Globus pallidus (tissue), 1 donor: ENCODE measurements at regions not wholly inside any gene's neighbourhood (a gene's known extent, or its start where the extent isn't known, plus 50 kb on each side); places are given as distances from the start of the nearest gene placed in this dataset.
"Not testable (repeated sequence)": the region's sequence is repeated elsewhere in the genome, so short reads cannot be mapped to it uniquely, and the experiment has no call there.

ENCODE experiments used
- DNase-seq: peaks from one replicate; pipeline ENCODE4 v3.0.0-alpha.2; 2015; ENCODE audit warnings: low spot score

DNA sequence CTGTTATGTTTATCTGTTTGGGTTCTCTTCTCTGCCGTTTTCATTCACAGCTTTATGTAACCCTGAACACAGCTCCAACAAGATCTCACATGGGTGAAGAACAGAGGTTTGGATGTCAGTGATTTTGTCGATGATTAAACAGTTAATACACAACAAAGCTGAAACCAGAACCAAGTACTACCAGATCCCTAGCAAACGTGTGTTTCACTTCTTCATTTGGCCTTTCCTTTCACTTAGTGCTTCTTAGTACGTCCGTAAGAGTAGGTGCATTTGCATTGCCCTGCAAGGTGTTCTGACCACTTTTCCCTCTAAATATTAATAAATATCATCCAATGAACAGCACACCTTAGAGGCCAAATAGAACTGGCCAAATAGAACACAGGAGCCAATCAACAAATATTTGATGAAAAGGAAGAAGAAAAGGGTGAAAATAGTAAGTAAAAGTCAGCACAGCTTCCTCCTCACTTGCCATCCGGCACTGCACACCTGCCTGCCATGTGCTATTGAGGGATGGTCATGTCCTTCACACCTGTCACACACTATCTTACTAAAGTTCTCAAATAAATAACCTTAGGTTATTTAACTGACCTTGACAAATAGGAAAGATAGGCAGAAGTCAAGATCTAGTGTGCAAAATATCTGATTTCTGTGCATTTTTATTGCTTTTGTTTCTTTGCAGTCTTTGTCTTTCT lies 252.6 kb upstream of the ANKRD30A start:
- no peak for DNase-seq

DNA sequence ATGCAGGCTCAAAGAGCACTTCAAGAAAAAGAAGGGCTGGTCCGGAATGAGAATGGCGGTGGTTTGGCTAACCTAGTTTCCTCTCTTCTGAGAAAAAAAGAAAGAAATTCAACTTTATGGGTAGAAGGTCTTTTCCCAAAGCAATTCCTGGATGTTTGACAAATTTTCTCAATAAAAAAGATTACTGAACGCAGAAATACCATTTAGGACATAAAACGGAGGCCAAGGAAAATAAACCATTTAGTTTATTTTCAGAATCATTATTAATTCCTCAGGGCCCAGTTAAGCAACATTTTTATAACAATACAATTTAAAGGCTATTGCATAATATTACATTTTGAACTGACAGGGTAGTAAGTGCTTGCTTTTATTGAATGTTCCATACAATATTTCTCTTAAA lies 284.6 kb upstream of the ANKRD30A start:
- no peak for DNase-seq

DNA sequence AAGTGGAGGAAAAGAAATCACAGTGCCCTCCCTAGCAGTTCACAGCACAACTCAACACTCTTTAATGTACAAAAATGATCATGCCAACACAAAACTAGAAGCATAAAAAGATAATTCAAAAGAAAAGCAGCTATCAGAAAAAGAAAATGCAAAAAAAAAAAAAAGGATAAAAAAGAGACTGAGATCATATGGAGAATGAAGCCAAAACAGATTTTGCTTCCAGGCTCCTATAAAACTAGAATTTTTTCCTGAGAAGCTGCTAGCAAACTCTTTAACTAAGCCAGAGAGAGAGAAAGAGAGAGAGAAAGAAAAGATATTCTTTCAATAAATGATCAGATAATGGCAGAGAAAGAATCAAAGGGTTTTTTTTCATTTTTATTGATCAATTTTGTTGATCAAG lies 288.0 kb upstream of the ANKRD30A start:
- DNase-seq = no peak

DNA sequence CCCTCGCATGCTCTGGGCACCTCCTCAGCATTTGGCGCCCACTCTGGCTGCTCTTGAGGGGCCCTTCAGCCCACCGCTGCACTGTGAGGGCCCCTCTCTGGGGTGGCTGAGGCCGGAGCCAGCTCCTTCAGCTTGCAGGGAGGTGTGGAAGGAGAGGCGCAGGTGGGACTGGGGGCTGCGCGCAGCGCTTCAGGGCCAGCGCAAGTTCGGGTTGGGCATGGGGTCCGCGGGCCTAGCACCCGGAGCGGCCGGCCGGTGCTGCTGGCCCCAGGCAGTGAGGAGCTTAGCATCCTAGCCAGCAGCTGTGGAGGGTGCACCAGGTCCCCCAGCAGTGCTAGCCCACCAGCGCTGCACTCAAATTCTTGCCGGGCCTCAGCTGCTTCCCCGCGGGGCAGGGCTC lies 305.6 kb upstream of the ANKRD30A start:
- no peak for DNase-seq

DNA sequence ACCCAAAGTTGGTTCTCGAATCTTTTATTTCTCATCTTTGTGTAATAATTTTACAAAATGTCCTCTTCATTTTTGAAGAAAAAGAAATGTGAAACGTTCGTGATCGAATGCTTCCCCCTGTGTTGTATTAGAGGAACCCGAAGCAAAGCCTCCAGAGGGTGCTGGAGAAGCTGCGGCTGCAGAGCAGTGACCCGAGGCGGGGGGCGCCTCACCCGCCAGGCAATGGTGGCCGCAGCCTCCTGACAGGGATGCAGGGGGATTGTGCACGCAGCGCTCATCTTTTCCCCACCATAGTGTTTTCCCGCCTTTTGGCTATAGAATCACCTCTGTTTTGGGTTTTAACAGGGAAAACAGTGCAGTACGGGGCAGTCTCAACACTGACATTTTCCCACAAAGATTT lies 307.5 kb upstream of the ANKRD30A start:
- no peak for DNase-seq

DNA sequence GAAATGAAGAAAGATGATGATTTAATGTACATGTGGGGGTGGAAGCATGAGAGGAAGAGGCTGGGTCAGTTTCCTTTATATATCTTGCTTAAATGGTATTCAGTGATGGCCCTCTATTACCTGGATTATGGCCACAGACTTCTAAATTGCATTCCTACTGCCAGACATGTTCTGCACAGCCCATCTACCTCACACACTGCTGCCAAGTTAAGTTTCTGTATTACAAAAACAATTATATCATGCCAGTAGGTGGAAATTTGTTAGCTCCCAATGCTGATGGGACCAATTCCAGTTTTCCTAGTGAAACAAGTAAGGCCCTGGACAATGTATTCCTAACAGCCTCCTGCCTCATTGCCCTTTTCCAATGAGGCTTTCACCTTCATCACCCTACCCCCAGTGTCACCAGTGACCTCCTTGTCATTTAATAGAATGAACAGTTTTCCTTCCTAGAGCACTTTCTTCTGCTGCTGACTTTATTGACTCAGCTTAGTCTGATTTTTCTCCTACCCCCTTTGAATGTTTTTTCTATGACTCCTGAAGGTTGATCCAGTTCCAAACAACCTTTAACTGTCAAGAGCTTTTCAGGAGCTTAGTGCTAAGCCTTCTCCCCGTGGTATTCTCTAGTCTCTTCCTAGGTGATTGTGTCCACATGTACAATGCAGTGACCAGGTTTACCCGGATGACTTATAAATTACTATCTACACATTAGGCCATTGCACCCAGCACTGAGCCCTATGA lies 316.6 kb upstream of the ANKRD30A start:
- no peak for DNase-seq

DNA sequence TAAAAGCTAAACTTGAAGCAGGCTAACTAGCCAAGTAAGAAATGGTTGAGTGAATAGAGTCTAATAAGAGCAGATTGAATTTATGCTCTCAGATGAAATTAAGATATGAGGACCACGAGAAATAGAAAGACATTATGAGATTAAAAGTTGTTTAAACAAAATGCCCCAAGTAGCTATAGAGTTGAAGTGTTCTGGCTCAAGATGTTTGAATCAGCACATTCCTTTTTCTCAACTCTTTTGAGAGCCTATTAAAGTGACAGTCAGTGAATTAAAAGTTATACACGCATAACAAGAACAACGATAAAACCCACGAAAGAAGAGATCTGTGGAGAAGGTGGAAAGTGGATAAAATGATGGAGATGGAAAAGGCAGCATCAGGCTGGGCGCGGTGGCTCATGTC lies 322.2 kb upstream of the ANKRD30A start:
- no peak for DNase-seq

DNA sequence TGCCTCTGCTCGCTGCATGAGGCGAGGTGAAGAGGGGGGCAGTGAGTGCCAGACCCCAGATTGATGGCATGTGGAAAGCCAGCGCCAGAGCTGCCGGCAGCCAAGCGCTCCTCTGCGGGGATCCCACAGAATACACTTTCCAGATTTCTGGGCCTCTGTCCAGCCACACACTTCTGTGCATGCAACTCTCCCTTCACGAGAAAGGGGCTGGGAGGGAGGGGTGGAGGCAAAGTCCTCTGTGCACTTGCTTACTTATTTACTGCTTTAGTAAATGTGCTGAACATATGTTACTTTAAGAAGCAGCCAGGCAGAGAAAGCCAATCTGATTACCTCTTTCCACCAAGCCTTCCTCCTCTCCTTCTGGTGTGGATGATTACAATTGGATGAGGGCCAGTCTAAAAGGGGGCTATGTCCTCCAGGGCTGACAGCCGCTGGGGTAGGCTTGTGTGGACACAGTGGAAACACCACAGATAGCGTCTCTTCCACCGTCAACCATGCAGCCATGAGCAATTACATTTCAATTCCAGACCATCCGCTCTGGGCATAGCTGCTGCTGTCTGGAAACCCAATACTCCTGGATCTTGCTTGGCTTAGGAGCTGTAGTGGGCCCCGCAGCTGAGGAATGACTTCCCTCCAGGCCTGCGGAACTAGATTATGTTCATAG lies 322.8 kb upstream of the ANKRD30A start:
- DNase-seq = peak; percentile 10

DNA sequence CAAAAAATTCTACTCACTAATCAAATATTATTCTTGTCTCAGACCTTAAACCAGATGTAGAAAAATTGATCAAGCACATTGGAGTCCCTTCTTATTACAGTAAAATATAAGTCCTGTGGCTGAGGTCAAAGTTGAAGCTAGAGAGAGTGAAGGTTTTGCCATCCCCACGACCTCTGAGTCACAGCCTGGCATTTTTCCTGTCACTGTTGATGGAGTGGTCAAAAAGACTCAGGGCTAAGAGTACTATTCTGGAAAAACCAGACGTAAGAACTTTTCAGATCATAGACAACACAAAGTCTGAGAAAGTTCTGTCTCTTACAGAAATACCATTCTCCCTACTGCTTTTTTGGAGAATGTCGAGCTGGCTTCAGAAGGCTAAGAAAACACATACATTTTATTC lies 323.7 kb upstream of the ANKRD30A start:
- DNase-seq = no peak

DNA sequence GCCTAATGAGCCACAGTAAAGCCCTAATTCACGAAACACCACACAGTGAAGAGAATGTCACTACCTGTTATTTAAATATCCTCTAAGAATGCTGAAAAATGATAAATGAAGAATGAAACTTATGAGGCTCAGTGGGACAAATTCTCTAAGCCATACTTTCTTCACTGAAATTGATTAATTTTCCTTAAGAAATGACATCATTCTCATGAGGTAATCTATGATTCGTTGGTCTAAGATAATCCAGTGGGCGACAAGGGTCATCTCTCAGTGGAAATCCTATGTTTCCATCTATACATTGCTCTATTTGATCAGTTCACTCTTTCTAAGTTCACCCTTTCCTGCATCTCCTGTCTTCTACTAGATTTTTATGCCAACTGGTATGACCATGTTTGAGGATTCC lies 330.4 kb upstream of the ANKRD30A start:
- no peak for DNase-seq

DNA sequence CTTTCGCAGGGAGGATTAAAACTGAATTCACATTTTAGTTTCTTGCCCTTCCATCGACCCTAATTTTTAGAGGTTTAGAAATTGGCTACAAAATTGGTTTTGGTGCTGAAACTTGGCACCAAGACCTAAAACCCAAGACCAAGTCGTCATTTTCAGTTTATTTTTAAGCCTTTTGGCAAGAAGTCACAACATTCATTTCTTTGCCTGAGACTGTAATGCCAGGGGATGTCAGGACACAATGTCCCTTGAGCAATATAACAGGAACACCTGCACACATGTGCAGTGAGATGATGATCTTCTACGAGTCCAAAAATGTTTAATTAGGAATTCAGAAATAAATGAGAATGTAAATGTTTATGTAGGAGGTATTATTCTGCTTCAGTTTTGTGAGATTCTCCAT lies 335.4 kb upstream of the ANKRD30A start:
- DNase-seq = no peak

DNA sequence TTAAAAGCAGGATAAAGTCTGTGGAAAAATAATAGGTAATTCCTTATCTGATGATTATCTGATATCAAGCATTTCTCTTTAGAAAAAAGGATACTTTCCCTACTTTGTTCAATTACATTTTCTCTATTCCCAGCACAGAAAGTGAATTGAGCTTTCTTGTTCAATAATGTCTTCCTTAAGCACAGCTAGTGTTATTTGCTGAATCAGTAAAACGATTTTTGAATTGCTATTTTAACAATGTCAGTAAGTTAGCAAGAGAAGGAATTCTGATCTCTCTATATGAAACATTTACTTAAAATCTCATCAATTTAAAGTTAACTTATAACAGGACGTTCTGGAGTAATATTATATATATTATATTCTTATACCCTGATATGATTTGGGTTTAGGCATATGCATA lies 337.2 kb upstream of the ANKRD30A start:
- DNase-seq = no peak

DNA sequence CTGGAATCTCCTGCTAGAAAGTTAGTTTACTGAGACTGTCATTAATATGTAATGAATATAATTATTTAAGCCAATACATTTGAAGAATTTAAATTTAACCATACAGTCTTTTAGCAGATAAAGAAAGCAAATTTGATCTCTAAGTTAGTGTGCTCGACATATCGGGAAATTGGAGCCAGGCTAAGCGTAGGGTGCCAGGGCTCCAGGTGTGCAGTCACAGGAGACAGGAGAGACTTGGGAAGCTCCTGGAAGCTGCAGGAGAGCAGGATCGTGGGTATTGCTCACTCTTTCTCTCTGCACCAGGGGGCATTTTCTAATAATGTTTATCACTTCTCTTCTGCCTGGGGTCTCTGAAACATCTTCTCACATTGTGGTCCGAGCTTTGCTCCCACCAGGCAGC lies 342.0 kb upstream of the ANKRD30A start:
- DNase-seq = no peak

DNA sequence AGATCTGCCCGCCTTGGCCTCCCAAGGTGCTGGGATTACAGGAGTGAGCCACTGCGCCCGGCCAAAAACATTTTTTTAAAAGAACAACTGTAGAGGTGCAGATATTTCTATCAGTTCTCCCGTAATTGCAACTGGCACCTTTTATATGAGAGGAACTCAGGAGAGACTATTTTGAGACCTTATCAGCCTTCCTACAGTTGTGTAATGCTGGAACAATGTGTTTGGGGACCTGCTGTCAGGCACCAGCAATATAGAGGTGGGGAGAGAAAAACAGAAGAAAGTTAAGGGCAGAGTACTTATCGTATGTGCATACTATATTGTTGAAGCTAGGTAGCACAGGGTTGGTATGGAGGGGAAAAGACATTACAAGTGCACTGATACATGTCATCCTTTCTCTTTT lies 343.8 kb upstream of the ANKRD30A start:
- no peak for DNase-seq

DNA sequence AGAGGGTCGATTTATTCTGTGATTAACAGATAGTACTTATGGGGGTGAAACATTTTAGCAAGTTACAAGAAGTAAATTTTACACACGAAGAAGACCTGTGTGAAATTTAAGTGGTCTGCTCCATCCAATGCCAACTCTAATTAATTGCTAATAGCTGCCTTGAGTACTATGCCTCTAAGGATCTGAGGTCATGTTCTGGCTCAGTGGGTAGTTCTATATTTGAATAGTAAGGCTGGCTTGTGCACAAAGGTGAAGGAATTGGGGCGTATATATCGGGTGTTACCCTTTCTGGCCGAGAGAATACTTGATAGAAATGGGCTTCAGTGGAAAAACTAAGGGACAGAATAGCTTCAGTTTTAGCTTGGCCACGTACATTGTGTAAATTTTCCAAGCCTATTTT lies 345.2 kb upstream of the ANKRD30A start:
- no peak for DNase-seq

DNA sequence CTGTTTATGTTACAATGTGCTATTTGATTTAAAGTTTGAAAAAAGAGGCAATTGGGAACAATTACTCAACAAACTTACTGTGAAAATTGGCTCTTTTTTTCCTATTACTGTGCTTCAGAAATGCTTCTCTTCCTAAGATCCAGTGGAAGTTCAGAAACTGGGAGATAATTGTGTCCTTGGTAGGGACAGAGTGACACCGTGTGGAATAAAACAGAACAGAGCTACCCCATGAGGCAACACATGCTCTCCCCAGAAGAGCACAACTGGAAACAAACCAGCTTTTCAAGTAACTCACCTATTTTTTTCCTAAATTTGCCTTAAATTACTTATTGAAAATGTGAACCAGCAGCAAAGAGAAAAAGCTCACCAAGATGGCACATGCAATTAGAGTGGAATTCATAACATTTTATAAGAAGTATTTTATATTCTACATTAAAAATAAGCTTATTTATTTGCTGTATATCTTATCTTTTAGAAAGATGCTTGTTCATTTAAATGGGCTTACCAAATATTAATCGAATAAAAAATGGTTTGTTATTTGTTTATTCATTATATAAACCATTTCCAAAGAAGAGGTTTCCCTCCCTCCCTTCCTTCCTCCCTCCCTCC lies 346.1 kb upstream of the ANKRD30A start:
- DNase-seq = peak; percentile 76

DNA sequence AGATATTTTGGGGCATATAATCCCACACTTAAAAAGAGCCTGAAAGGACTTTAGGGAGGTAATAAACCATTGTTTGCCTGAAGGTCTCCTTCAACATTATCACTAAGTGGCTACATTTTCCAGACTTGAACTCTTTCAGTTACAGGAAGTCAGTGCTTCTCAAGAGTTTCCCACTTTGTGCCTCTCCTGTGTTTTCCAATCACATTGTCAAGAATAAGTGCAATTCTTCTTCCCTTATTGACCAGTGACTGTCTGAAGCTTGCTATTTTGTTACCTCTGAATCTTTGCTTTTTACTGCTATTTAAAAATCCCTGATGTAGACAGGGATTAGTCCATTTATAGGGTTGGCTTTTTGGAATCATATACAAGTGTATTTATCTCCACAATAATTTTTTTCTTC lies 346.7 kb upstream of the ANKRD30A start:
- DNase-seq = no peak

DNA sequence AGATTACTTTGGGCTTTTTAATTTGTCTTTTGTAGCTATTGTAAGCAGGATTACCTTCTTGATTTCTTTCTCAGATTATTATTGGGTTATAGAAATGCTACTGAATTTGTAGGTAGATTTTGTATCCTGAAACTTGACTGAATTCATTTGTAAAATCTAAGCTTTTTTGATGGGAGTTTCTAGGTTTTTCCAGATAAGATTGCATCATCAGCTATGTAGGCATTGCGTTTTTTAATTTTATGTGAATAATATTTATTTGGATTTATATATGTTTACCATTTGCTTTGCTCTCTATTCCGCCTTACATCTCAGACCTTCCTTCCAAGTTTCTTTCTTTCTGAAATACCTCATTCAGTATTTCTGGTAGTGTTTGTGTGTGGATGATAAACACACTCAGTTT lies 351.7 kb upstream of the ANKRD30A start:
- no peak for DNase-seq

DNA sequence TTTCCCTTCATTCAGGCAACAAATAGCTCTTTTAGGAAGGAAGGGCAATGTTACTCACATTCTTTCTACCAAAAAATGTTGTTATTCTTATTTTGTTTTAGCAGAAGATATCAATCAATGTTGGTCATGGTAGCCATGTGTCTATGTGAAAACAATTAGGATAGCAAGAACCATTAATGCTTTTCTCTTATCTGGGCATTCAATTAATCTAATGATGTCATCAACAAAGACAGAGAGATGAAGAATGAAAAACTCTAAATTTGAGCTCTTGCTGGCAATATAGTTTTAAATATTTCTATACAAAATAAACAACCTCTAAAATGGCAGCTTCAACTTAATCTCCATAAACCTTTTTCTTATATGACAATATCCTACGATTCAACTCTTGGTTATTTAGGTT lies 353.7 kb upstream of the ANKRD30A start:
- no peak for DNase-seq

DNA sequence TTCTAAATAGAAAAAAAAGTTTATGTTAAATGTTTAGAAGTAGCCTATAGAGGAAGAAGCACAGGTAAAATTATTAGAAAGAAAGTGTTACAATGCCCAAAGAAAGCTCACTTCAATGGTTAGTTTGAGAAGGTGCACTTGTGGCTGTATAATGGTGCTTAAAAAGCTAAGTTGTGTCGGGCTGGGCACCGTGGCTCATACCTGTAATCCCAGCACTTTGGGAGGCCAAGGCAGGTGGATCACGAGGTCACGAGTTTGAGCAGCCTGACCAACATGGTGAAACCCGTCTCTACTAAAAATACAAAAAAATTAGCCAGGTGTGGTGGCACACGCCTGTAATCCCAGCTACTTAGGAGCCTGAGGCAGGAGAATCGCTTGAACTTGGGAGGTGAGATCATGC lies 355.7 kb upstream of the ANKRD30A start:
- not testable (repeated sequence) for DNase-seq

DNA sequence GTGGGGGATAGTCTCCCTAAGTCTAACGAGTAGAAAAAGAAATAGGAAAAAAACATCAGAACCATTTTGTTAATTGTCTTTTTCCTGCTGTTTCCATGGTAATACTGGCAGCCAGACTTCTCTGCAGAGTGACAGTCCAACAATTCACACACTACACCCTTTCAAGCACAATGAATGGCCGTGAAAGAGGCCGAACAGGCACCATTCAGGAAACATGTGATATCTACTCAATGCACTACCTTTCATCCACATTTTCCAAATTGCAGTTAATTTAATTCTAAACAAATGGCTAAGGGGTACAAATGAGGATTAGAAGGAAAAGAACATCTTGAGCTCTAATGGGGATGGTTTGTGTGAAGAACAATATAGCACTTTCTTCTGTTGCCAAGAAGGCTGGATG lies 358.5 kb upstream of the ANKRD30A start:
- DNase-seq = peak; percentile 81

DNA sequence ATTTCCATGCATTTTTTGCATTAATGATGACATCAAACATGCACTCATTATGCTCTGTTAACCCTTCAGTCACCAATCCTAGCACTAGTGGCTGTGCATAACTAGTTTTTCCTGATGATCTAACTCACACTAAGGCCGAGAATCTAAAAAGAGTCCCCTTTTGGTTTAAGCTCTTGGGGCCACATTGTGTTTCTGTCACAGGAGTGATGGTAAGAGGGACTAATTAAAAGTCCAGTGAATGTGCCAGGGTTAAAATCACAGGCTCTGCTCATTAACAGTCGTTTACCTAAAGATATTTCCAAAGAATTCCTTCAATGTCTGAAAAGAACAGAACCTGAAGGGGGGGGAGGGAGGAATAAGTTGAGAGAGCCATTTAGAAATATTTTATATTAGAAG lies 359.0 kb upstream of the ANKRD30A start:
- DNase-seq = peak; percentile 12
